GM18870 (cell line): ENCODE measurements at regions not wholly inside any gene's neighbourhood (a gene's known extent, or its start where the extent isn't known, plus 50 kb on each side); places are given as distances from the start of the nearest gene placed in this dataset.

Experiments
- ATAC-seq: cut with Tn5 transposase; IDR thresholded peaks from one replicate; pipeline ENCODE4 v1.9.1; 2021; ENCODE audit warnings: moderate library complexity; ENCODE audit not compliant: unreplicated experiment

DNA sequence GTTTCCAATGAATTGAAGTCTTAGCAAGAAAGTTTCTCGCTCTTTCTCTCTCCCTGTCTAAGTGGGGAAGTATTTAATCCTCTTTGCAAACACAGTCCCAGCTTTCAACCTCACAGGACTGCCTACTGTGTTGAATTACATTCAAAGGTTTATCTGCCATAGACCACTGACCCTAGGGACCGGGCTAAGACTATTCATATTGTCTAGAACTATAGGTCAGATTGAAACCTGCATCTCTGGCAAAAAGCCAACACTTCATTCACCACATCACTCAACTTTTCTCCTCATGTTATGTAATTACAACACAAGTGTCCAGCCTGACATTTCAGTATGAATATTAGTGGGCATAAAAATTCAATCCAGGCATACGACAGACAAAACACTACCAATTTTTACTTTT lies 314.7 kb upstream of the RSPO3 start:
- ATAC-seq = peak; percentile 29

DNA sequence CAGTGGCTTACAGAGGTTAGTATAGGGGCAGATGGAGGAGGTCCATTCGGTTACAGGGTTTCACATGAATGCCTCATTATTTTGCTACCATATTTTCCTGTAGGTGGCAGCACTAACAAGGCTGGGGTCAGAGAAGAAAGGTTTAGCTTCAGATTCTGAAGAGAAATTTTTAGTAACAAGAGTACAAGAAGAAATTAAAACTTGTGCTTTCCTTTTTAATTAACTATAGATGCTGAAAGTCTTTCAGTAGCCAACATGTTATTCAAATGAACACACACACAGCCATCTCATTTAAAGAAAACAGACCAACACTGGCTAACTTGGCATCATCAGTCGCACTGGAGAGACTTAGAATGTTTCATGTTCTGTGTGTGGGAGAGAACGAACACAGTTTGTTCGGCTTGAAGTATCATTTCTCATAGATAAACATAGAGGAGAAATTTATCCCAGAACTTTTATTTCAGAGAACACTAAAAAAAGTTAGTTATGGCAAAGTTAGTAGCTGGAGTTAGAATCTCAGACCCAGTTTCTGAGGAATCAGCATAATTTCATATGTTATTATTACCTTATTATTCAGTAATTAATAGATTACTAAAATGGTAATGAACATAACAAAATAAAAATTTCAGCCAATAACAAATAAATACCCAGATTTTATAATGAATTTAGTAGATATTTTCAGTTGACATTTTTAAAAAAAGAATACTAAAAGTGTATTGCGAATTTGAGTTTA lies 314.0 kb upstream of the RSPO3 start:
- ATAC-seq = peak; percentile 74

DNA sequence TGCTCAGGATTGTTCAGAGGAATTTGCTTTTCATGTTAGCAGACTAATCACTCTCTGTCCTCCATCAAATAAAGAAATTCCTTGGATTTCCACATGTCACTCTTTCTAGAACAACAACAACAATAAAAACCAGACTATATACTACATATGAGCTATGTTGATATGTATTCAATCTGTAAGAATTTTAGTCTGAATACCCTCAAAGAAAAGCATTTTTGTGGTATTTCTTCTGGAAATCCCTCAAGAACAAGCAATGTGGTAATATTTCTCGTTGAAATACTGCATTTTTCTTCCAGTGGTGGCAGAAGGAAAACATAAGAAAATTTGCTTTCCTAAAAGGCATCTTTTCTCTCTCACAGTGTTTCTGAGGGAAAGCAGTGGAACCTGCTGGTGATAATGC lies 312.6 kb upstream of the RSPO3 start:
- ATAC-seq = no peak

GRCh38 chr6:126807876-126808275 lies 310.6 kb upstream of the RSPO3 start:
- no peak for ATAC-seq

- ATAC-seq = no peak
Measured at GRCh38 chr6:126811321-126811720, 307.1 kb upstream of the RSPO3 start.

- no peak for ATAC-seq
Measured at GRCh38 chr6:126812010-126812409, 306.5 kb upstream of the RSPO3 start.

DNA sequence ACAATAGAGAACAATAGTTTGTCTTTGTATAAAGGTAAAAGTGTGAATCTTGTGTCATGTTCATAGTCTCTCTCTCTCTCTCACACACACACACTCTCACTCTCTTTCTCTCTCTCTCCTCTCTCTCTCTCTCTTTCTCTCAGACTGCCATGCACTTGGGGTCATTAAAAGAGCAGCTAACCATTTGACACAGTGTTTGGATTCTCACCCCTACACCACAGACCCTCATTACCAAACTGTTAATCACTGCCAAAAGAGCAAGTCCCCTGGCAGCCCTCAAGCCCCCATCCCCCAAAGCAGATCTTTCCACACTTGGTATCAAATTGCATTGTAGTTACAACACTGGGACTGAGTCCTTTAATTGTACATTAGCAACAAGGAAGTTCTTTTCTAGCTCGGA lies 305.8 kb upstream of the RSPO3 start:
- no peak for ATAC-seq

DNA sequence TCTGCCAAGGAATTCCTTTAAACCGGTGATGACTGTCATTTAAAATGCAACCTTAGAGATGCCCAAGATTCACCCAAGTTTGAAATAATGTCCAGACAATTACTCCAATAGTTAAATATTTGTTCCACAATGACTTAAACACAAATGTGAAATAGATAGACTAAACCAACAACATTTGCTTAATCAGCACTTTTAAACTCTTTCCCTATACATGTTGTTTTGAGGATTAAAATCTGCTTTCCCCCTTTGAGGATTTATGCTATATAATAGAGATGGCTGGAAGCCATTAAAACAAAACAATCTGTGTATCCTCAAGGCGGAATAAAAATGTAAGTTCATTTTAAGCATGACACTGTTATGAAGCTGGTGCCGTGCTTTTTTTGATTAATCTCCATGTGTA lies 297.8 kb upstream of the RSPO3 start:
- ATAC-seq = no peak

DNA sequence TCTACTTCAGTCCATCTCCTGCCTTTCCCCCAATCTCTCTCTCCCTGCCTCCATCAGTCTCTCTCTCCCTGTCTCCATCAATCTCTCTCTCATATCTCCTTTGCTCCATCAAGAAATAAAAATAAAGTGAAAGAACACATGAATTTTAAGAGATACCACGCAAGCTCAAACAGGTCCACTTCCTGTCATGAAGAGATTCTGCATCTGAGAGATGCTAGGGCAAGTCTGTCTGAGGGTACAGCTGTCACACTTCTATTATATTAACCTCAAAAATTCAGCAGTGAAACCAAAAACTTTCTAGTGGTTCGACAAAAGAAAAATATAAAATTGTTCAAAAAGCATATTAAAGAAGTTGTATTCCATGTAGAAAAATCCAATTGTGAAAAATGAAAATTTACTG lies 296.8 kb upstream of the RSPO3 start:
- ATAC-seq = no peak

GRCh38 chr6:126824226-126824625 lies 294.2 kb upstream of the RSPO3 start:
- ATAC-seq = no peak

GRCh38 chr6:126824815-126825214 lies 293.7 kb upstream of the RSPO3 start:
- ATAC-seq = no peak

- no peak for ATAC-seq
Measured at GRCh38 chr6:126826166-126826714, 292.2 kb upstream of the RSPO3 start.

- ATAC-seq = no peak
Measured at GRCh38 chr6:126831461-126831860, 287.0 kb upstream of the RSPO3 start.

GRCh38 chr6:126842769-126843168 lies 275.7 kb upstream of the RSPO3 start:
- ATAC-seq = no peak

GRCh38 chr6:126848119-126848518 lies 270.4 kb upstream of the RSPO3 start:
- no peak for ATAC-seq

- no peak for ATAC-seq
Measured at GRCh38 chr6:126867641-126868040, 250.8 kb upstream of the RSPO3 start.

GRCh38 chr6:126873351-126873750 lies 245.1 kb upstream of the RSPO3 start:
- no peak for ATAC-seq

DNA sequence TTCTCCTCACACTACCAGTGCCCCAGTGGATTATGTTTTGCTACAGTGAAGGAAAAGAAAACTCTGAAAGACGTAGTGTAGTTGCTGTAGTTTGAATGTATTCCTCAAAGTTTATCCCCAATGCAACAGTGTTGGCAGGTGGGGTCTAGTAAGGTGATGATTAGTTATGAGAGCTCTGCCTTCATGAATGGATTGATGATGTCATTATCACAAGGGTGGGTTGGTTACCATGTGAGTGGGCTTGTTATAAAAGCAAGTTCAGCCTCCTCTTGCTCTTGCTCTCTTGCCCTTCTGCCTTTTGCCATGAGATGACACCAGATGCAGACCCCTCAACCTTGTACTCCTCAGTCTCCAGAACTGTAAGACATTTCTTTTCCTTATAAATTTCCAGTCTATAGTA lies 244.7 kb upstream of the RSPO3 start:
- no peak for ATAC-seq

GRCh38 chr6:126876446-126876845 lies 242.0 kb upstream of the RSPO3 start:
- no peak for ATAC-seq

GRCh38 chr6:126880964-126881363 lies 237.5 kb upstream of the RSPO3 start:
- ATAC-seq = no peak

GRCh38 chr6:126886106-126886505 lies 232.4 kb upstream of the RSPO3 start:
- ATAC-seq = no peak

DNA sequence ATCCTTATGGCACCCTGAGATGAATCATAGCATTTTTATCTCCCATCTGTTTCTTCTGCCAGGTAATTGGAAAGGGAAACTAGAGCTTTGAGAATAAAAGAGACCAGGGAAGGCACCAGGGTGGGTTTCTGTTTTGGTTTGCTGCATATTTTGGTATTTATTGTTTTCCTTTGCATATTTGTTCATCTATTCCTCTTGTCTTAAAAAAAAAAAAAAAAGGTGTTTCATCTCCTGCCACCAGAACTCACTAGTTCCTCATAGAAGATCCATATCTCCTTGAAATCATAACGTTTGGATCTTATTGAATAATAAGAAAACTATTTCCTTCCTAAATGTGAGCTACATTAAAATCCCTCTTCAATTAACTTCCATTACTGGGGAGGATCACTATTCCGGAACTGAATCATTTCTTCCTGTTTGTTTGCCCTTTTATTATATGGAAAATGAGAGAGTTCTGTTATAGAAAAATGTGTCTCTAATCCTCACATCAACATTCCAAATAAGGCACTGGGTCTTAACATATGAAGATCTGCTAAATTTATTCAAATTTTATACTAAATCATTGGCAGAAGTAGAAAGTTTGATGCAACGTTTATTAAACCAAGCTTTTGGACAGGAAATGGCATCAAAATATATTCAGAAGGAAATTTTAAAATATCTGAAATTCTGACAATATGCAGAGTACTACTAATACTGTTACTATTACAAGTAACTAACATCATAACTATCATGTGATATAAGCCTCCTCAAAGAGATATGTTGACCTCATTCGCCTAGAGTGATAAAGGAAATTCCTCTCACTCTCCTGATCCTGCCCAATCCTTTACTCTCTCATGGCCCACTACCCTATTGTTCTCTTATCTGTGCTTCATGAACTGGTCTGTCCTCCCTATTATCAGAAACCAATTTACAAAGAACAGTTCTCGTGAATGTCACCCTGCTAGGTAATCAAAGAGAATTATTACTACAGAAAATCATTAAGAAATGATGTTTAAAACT lies 229.4 kb upstream of the RSPO3 start:
- no peak for ATAC-seq
